ENCODE measurements at regions not wholly inside any gene's neighbourhood (a gene's known extent, or its start where the extent isn't known, plus 50 kb on each side); places are given as distances from the start of the nearest gene placed in this dataset.

- no peaks in the 10 kb centered on the region for H3K9me2 ChIP-seq (replicated peaks; ENCODE audit: insufficient read depth, low read length)
- no peaks in the 10 kb centered on the region for H3F3A ChIP-seq (ENCODE audit: insufficient read depth, low read length)
- no peaks in the 10 kb centered on the region for H3K27me3 ChIP-seq (replicated peaks; ENCODE audit: insufficient read depth, low read length)
- no peak for DNase-seq
- no peak overlapping the region for H3K9ac ChIP-seq (ENCODE audit: low read length)
- H2AFZ ChIP-seq (ENCODE audit: low read length): no peak overlapping the region
- no peak overlapping the region for H3K27ac ChIP-seq (ENCODE audit: low read length)
- H3K4me3 ChIP-seq (ENCODE audit: low read length): no peak overlapping the region
- no peak overlapping the region for H3K4me2 ChIP-seq (ENCODE audit: low read depth, low read length)
- no peaks in the 10 kb centered on the region for H4K20me1 ChIP-seq (ENCODE audit: insufficient read depth, low read length)
- H3K4me1 ChIP-seq (ENCODE audit: low read length): no peaks in the 10 kb centered on the region
- TF ChIP-seq EZH2 (optimal IDR thresholded peaks at IDR 0.05; ENCODE audit: low read depth, low read length): no peak
- TF ChIP-seq EZH2phosphoT487 (IDR thresholded peaks at IDR 0.05; ENCODE audit: low read length): no peak
- no peak for TF ChIP-seq CTCF (IDR thresholded peaks at IDR 0.05; ENCODE audit: low read length)
- H3K79me2 ChIP-seq (ENCODE audit: low read length): no peaks in the 10 kb centered on the region
- H3K9me3 ChIP-seq (replicated peaks; ENCODE audit: insufficient read depth, low read length): no peaks in the 10 kb centered on the region
- no peaks in the 10 kb centered on the region for H3K36me3 ChIP-seq (replicated peaks; ENCODE audit: insufficient read depth, low read length)
Measured at GRCh38 chr6:150773969-150774368, 91.5 kb upstream of the MTHFD1L start.

- no peak for TF ChIP-seq EZH2phosphoT487 (IDR thresholded peaks at IDR 0.05; ENCODE audit: low read length)
- no peak for TF ChIP-seq CTCF (IDR thresholded peaks at IDR 0.05; ENCODE audit: low read length)
- no peak for TF ChIP-seq EZH2 (optimal IDR thresholded peaks at IDR 0.05; ENCODE audit: low read depth, low read length)
- H3F3A ChIP-seq (ENCODE audit: insufficient read depth, low read length): no peaks in the 10 kb centered on the region
- H3K27me3 ChIP-seq (replicated peaks; ENCODE audit: insufficient read depth, low read length): no peaks in the 10 kb centered on the region
- no peak overlapping the region for H3K27ac ChIP-seq (ENCODE audit: low read length)
- no peak overlapping the region for H3K4me3 ChIP-seq (ENCODE audit: low read length)
- no peaks in the 10 kb centered on the region for H3K9me2 ChIP-seq (replicated peaks; ENCODE audit: insufficient read depth, low read length)
- no peaks in the 10 kb centered on the region for H3K9me3 ChIP-seq (replicated peaks; ENCODE audit: insufficient read depth, low read length)
- no peak overlapping the region for H2AFZ ChIP-seq (ENCODE audit: low read length)
- no peak overlapping the region for H3K4me2 ChIP-seq (ENCODE audit: low read depth, low read length)
- H3K9ac ChIP-seq (ENCODE audit: low read length): no peak overlapping the region
- no peak for DNase-seq
- H3K36me3 ChIP-seq (replicated peaks; ENCODE audit: insufficient read depth, low read length): no peaks in the 10 kb centered on the region
- no peaks in the 10 kb centered on the region for H3K79me2 ChIP-seq (ENCODE audit: low read length)
- no peaks in the 10 kb centered on the region for H4K20me1 ChIP-seq (ENCODE audit: insufficient read depth, low read length)
- H3K4me1 ChIP-seq (ENCODE audit: low read length): no peaks in the 10 kb centered on the region
Measured at GRCh38 chr6:150775415-150776203, 89.9 kb upstream of the MTHFD1L start.

- Histone ChIP-seq H3K9me3 (replicated peaks; ENCODE audit: insufficient read depth, low read length) (no peaks in the 10 kb centered on the region), H3K4me2 (ENCODE audit: low read depth, low read length) (no peak overlapping the region), H3K4me3 (ENCODE audit: low read length) (no peak overlapping the region), H3K4me1 (ENCODE audit: low read length) (no peaks in the 10 kb centered on the region), H3K27ac (ENCODE audit: low read length) (no peak overlapping the region), H4K20me1 (ENCODE audit: insufficient read depth, low read length) (no peaks in the 10 kb centered on the region), H3K9ac (ENCODE audit: low read length) (no peak overlapping the region), H2AFZ (ENCODE audit: low read length) (no peak overlapping the region), H3F3A (ENCODE audit: insufficient read depth, low read length) (no peaks in the 10 kb centered on the region), H3K36me3 (replicated peaks; ENCODE audit: insufficient read depth, low read length) (no peaks in the 10 kb centered on the region), H3K27me3 (replicated peaks; ENCODE audit: insufficient read depth, low read length) (no peaks in the 10 kb centered on the region), H3K79me2 (ENCODE audit: low read length) (no peaks in the 10 kb centered on the region), H3K9me2 (replicated peaks; ENCODE audit: insufficient read depth, low read length) (no peaks in the 10 kb centered on the region)
- no peak for DNase-seq
- no peak for TF ChIP-seq CTCF (IDR thresholded peaks at IDR 0.05; ENCODE audit: low read length)
- TF ChIP-seq EZH2phosphoT487 (IDR thresholded peaks at IDR 0.05; ENCODE audit: low read length): no peak
- TF ChIP-seq EZH2 (optimal IDR thresholded peaks at IDR 0.05; ENCODE audit: low read depth, low read length): no peak
Measured at GRCh38 chr6:150777736-150778135, 87.8 kb upstream of the MTHFD1L start.
